Muscle layer of colon (tissue), 2 donors: ENCODE measurements at regions not wholly inside any gene's neighbourhood (a gene's known extent, or its start where the extent isn't known, plus 50 kb on each side); places are given as distances from the start of the nearest gene placed in this dataset.

Experiments
- H3K27ac ChIP-seq: one replicate; pipeline ENCODE4 v1.7.0; 2013; ENCODE audit warnings: low read depth, mild to moderate bottlenecking, low read length, moderate library complexity
- H3K27me3 ChIP-seq, 2 donors: one replicate each; pipeline ENCODE4 v1.7.0; 2013; ENCODE audit warnings: low read length in 2 of 2, mild to moderate bottlenecking in 2 of 2; ENCODE audit not compliant: insufficient read depth in 2 of 2, control insufficient read depth in 1 of 2
- H3K36me3 ChIP-seq: one replicate; pipeline ENCODE4 v1.7.0; 2013; ENCODE audit warnings: mild to moderate bottlenecking, low read length; ENCODE audit not compliant: insufficient read depth
- H3K4me1 ChIP-seq: one replicate; pipeline ENCODE4 v1.7.0; 2013; ENCODE audit warnings: mild to moderate bottlenecking, low read length; ENCODE audit not compliant: insufficient read depth
- H3K4me3 ChIP-seq, 2 donors: one replicate each; pipeline ENCODE4 v1.7.0; 2013; ENCODE audit warnings: low read length in 2 of 2, low read depth in 1 of 2, mild to moderate bottlenecking in 1 of 2, moderate library complexity in 1 of 2
- H3K9ac ChIP-seq: one replicate; pipeline ENCODE4 v1.7.0; 2013; ENCODE audit warnings: low read length
- H3K9me3 ChIP-seq: one replicate; pipeline ENCODE4 v1.7.0; 2013; ENCODE audit warnings: mild to moderate bottlenecking, low read length
- donor health status: abdominal sarcoma.
- donor health status: Adenocarcinoma of cecum.

GRCh38 chr3:28768439-28768838 is 419.8 kb upstream of the AZI2 start:
- Histone ChIP-seq H3K9ac (no peak overlapping the region), H3K36me3 (no peaks in the 10 kb centered on the region), H3K27ac (no peak overlapping the region), H3K9me3 (peaks cover 4% of the 10 kb centered on the region), H3K27me3 (no peaks in the 10 kb centered on the region), H3K4me1 (no peaks in the 10 kb centered on the region), H3K4me3 (no peak overlapping the region)

DNA sequence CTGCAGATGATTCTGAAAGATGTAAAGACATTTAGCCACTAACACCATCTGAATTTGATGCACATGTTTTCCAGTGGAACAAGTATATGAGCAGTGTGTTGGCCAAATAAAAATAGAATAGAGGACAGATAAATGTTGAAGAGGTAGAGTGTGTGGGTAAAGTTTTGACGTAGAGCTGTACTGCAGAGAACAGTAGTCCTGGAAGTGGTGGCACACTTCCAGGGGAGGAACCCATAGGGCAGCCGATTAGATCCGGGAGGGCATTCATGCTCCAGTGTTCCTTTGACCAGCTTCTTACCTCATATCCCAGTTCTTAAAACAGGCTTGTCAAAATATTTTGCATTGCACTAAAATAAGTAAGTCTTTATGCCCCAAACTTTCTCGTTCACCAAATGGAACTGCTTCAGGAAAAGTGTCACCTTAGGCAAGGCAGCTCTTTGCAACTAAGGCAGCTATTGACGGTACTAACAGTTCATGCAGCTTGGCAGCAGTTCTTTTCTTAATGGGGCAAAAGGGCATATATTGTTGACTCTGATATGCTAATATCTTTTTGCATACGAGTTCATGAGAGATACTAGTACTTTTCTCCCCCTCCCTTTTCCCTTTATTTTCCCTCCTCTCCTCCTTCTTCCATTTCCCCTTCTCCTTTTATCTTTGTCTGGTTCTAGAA is 429.3 kb upstream of the AZI2 start:
- no peaks in the 10 kb centered on the region for H3K4me1 ChIP-seq
- no peak overlapping the region for H3K27ac ChIP-seq
- H3K4me3 ChIP-seq: no peak overlapping the region
- H3K9ac ChIP-seq: no peak overlapping the region
- no peaks in the 10 kb centered on the region for H3K27me3 ChIP-seq
- H3K36me3 ChIP-seq: no peaks in the 10 kb centered on the region
- no peaks in the 10 kb centered on the region for H3K9me3 ChIP-seq

DNA sequence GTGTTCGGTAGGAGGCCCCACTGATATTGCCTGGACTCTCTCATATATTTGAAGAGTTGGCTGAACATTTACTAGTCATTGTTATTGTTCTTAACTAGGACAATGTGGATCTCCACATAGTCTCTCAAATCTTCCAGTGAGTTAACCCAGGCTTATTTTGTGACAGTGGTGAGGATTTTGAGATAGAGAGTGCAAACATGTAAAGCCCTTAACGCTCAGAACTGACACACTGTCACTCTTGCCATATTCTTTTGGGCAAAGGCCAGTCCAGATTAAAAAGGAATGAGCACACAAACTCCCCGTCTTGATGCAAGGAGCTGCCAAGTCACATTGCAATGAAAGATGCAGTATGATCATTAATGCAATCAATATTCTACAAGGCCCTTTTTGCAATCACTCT is 431.9 kb upstream of the AZI2 start:
- Histone ChIP-seq H3K9me3 (no peaks in the 10 kb centered on the region), H3K36me3 (no peaks in the 10 kb centered on the region), H3K27me3 (no peaks in the 10 kb centered on the region), H3K9ac (no peak overlapping the region), H3K4me3 (no peak overlapping the region), H3K4me1 (no peaks in the 10 kb centered on the region), H3K27ac (no peak overlapping the region)

- no peak overlapping the region for H3K27ac ChIP-seq
- no peak overlapping the region for H3K4me3 ChIP-seq
- H3K27me3 ChIP-seq: no peaks in the 10 kb centered on the region
- no peaks in the 10 kb centered on the region for H3K9me3 ChIP-seq
- H3K9ac ChIP-seq: no peak overlapping the region
- no peaks in the 10 kb centered on the region for H3K4me1 ChIP-seq
- H3K36me3 ChIP-seq: no peaks in the 10 kb centered on the region
These were observed 432.4 kb upstream of the AZI2 start for GRCh38 chr3:28781053-28781452.

GRCh38 chr3:28786446-28786845 is 437.8 kb upstream of the AZI2 start:
- H3K9me3 ChIP-seq: no peaks in the 10 kb centered on the region
- H3K4me1 ChIP-seq: no peaks in the 10 kb centered on the region
- H3K36me3 ChIP-seq: no peaks in the 10 kb centered on the region
- no peaks in the 10 kb centered on the region for H3K27me3 ChIP-seq
- no peak overlapping the region for H3K4me3 ChIP-seq
- H3K9ac ChIP-seq: no peak overlapping the region
- no peak overlapping the region for H3K27ac ChIP-seq

DNA sequence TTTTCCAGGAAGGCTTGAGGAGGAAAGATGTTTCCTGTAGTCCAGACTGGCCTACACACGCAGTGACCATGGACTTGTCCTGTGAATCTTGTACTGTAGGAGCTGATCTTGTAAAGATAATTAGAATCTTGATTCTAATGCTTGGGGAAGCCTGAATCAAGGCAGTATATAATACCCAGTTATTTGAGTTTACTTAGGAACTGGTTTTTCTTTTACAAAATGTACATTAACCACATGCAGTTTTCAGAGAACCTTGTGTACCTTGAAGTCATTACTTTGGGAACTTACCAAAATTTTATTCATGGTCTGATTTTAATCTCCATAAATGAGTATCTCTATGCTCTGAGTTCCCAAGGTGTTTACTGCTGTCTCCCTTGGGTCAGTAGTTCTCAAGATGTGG is 439.9 kb upstream of the AZI2 start:
- Histone ChIP-seq H3K9me3 (no peaks in the 10 kb centered on the region), H3K4me1 (no peaks in the 10 kb centered on the region), H3K9ac (no peak overlapping the region), H3K4me3 (no peak overlapping the region), H3K27me3 (no peaks in the 10 kb centered on the region), H3K36me3 (no peaks in the 10 kb centered on the region), H3K27ac (no peak overlapping the region)

- Histone ChIP-seq H3K36me3 (no peaks in the 10 kb centered on the region), H3K9ac (no peak overlapping the region), H3K9me3 (no peaks in the 10 kb centered on the region), H3K4me3 (no peak overlapping the region), H3K4me1 (no peaks in the 10 kb centered on the region), H3K27ac (no peak overlapping the region), H3K27me3 (no peaks in the 10 kb centered on the region)
These were observed 443.2 kb upstream of the AZI2 start for GRCh38 chr3:28791713-28792255.

DNA sequence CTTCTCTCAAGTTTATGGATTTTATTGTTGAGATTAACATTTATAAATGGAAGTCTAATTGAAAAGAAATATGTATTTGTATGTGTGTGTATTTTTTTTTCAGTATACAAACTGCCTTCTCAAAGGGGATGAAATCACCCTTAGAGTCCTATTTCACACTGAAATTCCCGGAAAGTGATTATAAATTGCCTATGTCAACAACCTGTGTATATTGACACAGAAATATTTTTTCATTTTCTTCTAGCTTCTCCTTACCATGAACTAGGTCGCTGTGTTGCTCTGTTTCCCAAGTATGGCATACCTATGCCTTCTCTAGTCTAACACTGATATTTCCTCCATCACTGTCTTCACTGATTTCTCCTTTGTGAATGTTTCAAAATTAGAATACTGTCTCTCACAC is 444.0 kb upstream of the AZI2 start:
- Histone ChIP-seq H3K36me3 (no peaks in the 10 kb centered on the region), H3K27me3 (no peaks in the 10 kb centered on the region), H3K9me3 (no peaks in the 10 kb centered on the region), H3K9ac (no peak overlapping the region), H3K4me1 (no peaks in the 10 kb centered on the region), H3K4me3 (no peak overlapping the region), H3K27ac (no peak overlapping the region)

DNA sequence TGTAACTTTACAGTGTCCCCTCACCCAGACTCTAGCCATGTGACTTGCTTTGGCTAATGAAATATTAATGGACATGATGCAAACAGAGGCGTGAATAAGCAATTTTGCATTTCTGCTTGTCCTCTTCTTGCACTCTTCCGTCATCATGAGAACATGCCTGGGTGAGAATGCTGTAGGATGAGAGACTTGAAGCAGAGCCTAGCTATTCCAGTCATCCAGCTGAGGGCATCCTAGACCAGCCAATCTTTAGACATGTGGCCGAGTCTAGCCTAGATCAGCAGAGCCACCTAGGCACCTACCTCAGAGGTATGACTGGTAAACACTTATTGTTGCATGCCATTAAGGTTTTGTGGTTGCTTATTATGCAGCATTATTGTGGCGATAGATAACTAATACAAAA is 450.5 kb upstream of the AZI2 start:
- Histone ChIP-seq H3K36me3 (no peaks in the 10 kb centered on the region), H3K4me1 (no peaks in the 10 kb centered on the region), H3K9me3 (no peaks in the 10 kb centered on the region), H3K27me3 (no peaks in the 10 kb centered on the region), H3K9ac (no peak overlapping the region), H3K4me3 (no peak overlapping the region), H3K27ac (no peak overlapping the region)

DNA sequence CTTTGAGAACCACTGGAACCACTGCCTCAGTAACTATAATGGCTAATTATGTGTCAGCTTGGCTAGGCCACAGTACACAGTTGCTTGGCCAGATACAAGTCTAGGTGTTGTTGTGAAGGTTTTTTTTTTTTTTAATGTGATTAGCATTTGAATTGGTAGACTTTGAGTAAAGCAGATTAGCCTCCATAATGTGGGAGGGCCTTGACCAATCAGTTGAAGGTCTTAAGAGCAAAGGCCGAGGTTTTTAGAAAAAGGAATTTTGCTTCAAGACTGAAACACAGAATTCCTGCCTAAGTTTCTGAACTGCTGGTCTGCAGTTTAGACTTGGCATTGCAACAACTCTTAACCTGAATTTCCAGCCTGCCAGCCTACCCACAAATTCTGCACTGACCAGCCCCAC is 451.6 kb upstream of the AZI2 start:
- no peak overlapping the region for H3K27ac ChIP-seq
- H3K9ac ChIP-seq: no peak overlapping the region
- no peaks in the 10 kb centered on the region for H3K4me1 ChIP-seq
- H3K4me3 ChIP-seq: no peak overlapping the region
- H3K36me3 ChIP-seq: no peaks in the 10 kb centered on the region
- H3K27me3 ChIP-seq: no peaks in the 10 kb centered on the region
- H3K9me3 ChIP-seq: no peaks in the 10 kb centered on the region

GRCh38 chr3:28808068-28808467 is 459.4 kb upstream of the AZI2 start:
- no peak overlapping the region for H3K27ac ChIP-seq
- no peaks in the 10 kb centered on the region for H3K36me3 ChIP-seq
- no peaks in the 10 kb centered on the region for H3K27me3 ChIP-seq
- H3K4me3 ChIP-seq: no peak overlapping the region
- H3K9ac ChIP-seq: no peak overlapping the region
- no peaks in the 10 kb centered on the region for H3K4me1 ChIP-seq
- no peaks in the 10 kb centered on the region for H3K9me3 ChIP-seq

- Histone ChIP-seq H3K27me3 (no peaks in the 10 kb centered on the region), H3K9ac (no peak overlapping the region), H3K9me3 (no peaks in the 10 kb centered on the region), H3K36me3 (no peaks in the 10 kb centered on the region), H3K4me1 (no peaks in the 10 kb centered on the region), H3K27ac (no peak overlapping the region), H3K4me3 (no peak overlapping the region)
These were observed 464.9 kb upstream of the RBMS3 start for GRCh38 chr3:28816017-28816416.
